ENCODE measurements at regions not wholly inside any gene's neighbourhood (a gene's known extent, or its start where the extent isn't known, plus 50 kb on each side); places are given as distances from the start of the nearest gene placed in this dataset.

GRCh38 chr2:65565681-65566080 is 133.3 kb upstream of the SPRED2 start:
- H3K4me3 ChIP-seq, result no peak overlapping the region
- TF ChIP-seq EP300 (IDR thresholded peaks at IDR 0.05) (no peak), POLR2A (IDR thresholded peaks at IDR 0.05) (no peak), POLR2AphosphoS5 (IDR thresholded peaks at IDR 0.05) (no peak)
- TF ChIP-seq, protein P1, sequence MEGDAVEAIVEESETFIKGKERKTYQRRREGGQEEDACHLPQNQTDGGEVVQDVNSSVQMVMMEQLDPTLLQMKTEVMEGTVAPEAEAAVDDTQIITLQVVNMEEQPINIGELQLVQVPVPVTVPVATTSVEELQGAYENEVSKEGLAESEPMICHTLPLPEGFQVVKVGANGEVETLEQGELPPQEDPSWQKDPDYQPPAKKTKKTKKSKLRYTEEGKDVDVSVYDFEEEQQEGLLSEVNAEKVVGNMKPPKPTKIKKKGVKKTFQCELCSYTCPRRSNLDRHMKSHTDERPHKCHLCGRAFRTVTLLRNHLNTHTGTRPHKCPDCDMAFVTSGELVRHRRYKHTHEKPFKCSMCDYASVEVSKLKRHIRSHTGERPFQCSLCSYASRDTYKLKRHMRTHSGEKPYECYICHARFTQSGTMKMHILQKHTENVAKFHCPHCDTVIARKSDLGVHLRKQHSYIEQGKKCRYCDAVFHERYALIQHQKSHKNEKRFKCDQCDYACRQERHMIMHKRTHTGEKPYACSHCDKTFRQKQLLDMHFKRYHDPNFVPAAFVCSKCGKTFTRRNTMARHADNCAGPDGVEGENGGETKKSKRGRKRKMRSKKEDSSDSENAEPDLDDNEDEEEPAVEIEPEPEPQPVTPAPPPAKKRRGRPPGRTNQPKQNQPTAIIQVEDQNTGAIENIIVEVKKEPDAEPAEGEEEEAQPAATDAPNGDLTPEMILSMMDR (IDR thresholded peaks at IDR 0.05), result no peak
- no peaks in the 10 kb centered on the region for H3K36me3 ChIP-seq
- 70% methylated on average over 3 of the region's 8 CpGs for whole genome bisulfite sequencing
- peak overlapping the region; percentile 89 for H3K27ac ChIP-seq
- no peaks in the 10 kb centered on the region for H3K27me3 ChIP-seq
- DNase-seq (ENCODE audit: low spot score in 2 of 2), result no peak
- H3K4me1 ChIP-seq, result peaks cover 15% of the 10 kb centered on the region
- no peaks in the 10 kb centered on the region for H3K9me3 ChIP-seq

DNA sequence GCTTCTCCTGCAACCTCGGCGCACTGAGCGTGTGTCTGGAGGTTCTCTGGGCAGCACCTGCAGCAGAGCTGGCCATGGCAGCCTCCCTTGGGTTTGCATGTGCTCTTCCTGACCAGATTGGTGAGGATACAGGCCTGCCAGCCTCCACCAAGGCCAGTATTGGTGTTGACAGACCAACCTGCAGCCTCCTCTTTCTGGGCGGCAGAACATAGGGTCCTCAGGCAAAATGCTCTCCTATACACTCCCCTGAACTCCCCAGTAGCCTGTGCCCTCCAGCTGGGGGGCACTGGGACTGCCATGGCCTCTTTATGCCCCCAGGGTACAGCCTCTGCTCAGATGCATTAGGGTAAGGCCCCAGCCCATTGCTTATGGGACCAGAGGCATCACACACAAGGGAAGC is 131.9 kb upstream of the SPRED2 start:
- WGBS, result no CpG with 5 or more reads among the region's 4 CpGs

DNA sequence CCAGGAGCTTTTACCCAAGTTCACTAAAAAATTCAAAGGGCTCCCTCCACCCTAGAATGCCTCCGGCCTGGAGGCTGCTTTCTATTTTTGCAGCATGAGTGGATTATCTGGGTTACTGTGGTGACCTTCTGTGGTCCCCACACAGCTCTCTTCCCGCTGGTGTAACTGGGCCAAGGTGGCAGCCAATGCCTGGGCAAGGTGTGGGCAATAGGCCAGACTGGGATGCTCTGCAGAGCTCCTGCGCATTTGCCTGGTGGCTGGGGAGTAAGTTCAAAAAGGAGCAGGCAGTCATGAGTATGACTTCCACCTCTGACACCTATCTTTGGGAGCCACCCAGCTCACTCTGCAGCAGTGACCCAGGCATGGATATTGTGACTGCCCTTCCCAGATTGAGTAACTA is 130.5 kb upstream of the SPRED2 start:
- Histone ChIP-seq H3K4me1 (peaks cover 15% of the 10 kb centered on the region), H3K27me3 (no peaks in the 10 kb centered on the region), H3K36me3 (no peaks in the 10 kb centered on the region), H3K4me3 (no peak overlapping the region), H3K9me3 (no peaks in the 10 kb centered on the region), H3K27ac (no peak overlapping the region)
- 61% methylated on average over 3 of the region's 3 CpGs for WGBS
- TF ChIP-seq EP300 (IDR thresholded peaks at IDR 0.05) (no peak), POLR2AphosphoS5 (IDR thresholded peaks at IDR 0.05) (no peak), POLR2A (IDR thresholded peaks at IDR 0.05) (no peak)
- TF ChIP-seq, protein P1 (IDR thresholded peaks at IDR 0.05), result no peak
- no peak for DNase-seq (ENCODE audit: low spot score in 2 of 2)

More for the DNA sequence above, 131.9 kb upstream of the SPRED2 start:
- Histone ChIP-seq H3K4me1 (peaks cover 15% of the 10 kb centered on the region), H3K4me3 (no peak overlapping the region), H3K27ac (no peak overlapping the region), H3K27me3 (no peaks in the 10 kb centered on the region), H3K36me3 (no peaks in the 10 kb centered on the region), H3K9me3 (no peaks in the 10 kb centered on the region)
- DNase-seq (ENCODE audit: low spot score in 2 of 2), result no peak
- TF ChIP-seq POLR2A (IDR thresholded peaks at IDR 0.05) (no peak), EP300 (IDR thresholded peaks at IDR 0.05) (no peak), POLR2AphosphoS5 (IDR thresholded peaks at IDR 0.05) (no peak)
- TF ChIP-seq, protein P1 (IDR thresholded peaks at IDR 0.05), result no peak

- DNase-seq (ENCODE audit: low spot score in 2 of 2), result no peak
- 67% methylated on average over 9 of the region's 9 CpGs for WGBS
- Histone ChIP-seq H3K27me3 (no peaks in the 10 kb centered on the region), H3K4me1 (peaks cover under 1% of the 10 kb centered on the region), H3K36me3 (no peaks in the 10 kb centered on the region), H3K9me3 (no peaks in the 10 kb centered on the region), H3K4me3 (no peak overlapping the region), H3K27ac (no peak overlapping the region)
- TF ChIP-seq, protein P1 (IDR thresholded peaks at IDR 0.05), result no peak
- TF ChIP-seq POLR2AphosphoS5 (IDR thresholded peaks at IDR 0.05), result no peak
- no peak for TF ChIP-seq EP300 (IDR thresholded peaks at IDR 0.05)
- no peak for TF ChIP-seq POLR2A (IDR thresholded peaks at IDR 0.05)
Measured at GRCh38 chr2:65558743-65559142, 126.3 kb upstream of the SPRED2 start.

GRCh38 chr2:65557616-65558573 is 125.5 kb upstream of the SPRED2 start:
- H3K4me1 ChIP-seq, result peaks cover 8% of the 10 kb centered on the region
- 86% methylated on average over 5 of the region's 5 CpGs for WGBS
- TF ChIP-seq, protein P1 (IDR thresholded peaks at IDR 0.05), result no peak

More at GRCh38 chr2:65557616-65558573, 125.5 kb upstream of the SPRED2 start:
- no peaks in the 10 kb centered on the region for H3K36me3 ChIP-seq
- H3K4me3 ChIP-seq, result no peak overlapping the region
- no peak for DNase-seq (ENCODE audit: low spot score in 2 of 2)
- no peaks in the 10 kb centered on the region for H3K27me3 ChIP-seq
- no peak overlapping the region for H3K27ac ChIP-seq
- no peaks in the 10 kb centered on the region for H3K9me3 ChIP-seq

Data from suprapubic skin (tissue), 4 donors.